ENCODE measurements at regions not wholly inside any gene's neighbourhood (a gene's known extent, or its start where the extent isn't known, plus 50 kb on each side); places are given as distances from the start of the nearest gene placed in this dataset.

DNA sequence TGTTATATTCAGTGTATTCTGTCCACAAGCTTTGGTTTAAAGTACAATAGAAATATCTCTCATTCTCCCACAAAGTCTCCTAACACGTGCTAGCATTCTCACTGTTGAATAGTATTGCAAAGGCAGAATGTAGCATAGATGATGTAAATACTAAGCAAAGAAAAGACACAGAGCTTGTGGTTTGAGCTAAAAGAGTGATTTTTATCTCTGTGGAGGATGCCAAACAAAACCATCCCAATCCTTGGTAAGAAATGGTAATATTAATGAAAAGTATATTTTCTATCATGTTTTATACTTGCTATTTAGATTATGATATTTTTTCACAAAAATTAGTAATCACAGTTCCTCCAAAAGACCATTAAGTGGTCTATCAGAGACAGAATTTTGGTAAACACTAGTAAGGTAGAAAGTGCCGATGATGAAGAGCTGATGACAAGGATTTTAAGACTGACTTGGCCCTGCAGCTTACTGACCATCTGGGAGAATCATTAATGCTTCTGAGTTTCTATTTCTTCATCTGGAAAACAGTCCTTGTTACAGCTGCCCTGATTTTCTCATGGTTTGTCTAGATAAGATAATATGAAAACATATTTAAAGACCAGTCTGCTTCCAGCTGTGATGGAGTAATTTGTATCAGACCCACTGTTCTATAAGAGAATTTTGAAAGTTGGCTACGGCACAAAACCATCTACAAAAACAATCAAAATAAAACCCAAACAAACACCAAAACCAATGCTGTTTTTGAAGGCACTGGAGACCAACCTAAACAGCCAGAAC is 510.2 kb downstream of the SPATA31D1 start:
- TF ChIP-seq, protein P1, sequence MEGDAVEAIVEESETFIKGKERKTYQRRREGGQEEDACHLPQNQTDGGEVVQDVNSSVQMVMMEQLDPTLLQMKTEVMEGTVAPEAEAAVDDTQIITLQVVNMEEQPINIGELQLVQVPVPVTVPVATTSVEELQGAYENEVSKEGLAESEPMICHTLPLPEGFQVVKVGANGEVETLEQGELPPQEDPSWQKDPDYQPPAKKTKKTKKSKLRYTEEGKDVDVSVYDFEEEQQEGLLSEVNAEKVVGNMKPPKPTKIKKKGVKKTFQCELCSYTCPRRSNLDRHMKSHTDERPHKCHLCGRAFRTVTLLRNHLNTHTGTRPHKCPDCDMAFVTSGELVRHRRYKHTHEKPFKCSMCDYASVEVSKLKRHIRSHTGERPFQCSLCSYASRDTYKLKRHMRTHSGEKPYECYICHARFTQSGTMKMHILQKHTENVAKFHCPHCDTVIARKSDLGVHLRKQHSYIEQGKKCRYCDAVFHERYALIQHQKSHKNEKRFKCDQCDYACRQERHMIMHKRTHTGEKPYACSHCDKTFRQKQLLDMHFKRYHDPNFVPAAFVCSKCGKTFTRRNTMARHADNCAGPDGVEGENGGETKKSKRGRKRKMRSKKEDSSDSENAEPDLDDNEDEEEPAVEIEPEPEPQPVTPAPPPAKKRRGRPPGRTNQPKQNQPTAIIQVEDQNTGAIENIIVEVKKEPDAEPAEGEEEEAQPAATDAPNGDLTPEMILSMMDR (IDR thresholded peaks at IDR 0.05), result no peak

DNA sequence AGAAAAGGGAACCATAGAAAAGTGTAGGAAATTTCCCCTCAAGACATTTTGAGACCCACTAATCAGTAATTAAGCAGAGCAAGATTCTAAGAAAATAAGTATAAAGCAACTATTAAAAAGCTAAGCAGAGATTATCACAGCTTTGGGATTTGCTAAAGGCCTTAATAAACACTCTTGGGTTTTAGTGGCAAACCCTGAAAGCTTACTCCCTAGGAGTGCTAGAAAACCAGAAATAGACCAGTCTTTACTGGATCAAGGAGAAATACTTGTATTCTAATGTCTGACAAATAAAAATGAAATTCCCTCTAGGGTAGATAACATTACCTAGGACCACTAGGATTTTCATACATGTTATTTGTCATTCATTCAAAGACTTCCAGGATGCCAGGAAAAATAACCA is 510.8 kb downstream of the SPATA31D1 start:
- TF ChIP-seq, protein P1 (IDR thresholded peaks at IDR 0.05), result no peak

DNA sequence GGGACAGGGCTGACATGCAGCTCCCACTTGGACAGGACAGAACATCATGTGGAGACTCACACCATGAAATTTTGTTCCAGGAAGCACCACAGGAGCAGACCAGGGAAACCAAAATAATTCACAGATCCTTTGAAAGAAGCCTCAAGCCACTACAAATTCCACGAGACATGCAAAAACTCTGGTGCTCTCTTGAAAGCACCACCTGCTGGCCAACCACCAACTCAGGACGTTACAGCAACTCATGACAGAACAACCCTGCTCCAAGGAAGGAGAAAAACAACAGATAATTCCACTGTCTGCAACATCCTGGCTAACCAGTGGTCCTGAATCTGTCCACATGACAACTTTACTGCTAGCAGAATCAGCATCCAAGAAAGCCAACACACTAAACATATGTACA is 516.0 kb downstream of the SPATA31D1 start:
- TF ChIP-seq, protein P1 (IDR thresholded peaks at IDR 0.05), result no peak

DNA sequence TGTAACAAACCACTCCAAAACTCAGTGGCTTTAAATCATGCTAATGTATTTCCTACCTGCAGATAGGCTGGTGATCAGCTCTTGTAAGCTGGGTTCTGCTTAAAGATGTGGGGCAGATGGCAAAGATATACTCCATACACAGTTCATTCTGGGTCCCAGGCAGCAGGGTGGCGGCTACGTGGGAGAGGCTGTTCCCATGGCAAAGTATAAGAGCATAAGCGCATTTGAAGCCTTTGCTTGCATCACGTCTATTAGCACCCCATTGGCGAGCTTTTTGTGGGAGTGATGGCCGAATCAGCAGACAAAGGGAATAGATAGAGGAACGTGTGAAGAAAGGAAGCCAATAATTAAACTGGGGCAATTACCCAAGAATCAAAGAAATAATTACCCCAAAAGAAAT is 523.1 kb downstream of the SPATA31D1 start:
- TF ChIP-seq, protein P1 (IDR thresholded peaks at IDR 0.05), result no peak

DNA sequence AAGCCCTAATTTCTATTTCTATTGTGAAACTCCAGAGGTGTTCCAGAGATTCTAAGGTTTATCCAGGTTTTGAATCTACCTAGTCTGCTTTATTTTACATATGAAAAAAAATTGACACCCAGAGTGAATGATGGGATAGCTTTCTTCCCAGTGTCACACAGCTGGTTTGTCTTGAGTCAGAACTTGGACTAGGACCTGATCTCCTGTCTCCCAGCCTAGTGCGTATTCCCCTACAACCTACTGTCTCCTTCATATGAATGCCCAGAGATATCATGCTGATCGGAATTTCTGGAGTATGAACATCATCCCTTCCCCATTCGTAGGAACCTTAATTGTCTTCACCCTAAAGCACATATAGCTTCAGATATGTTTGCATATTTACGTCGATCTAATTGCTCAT is 524.2 kb downstream of the SPATA31D1 start:
- TF ChIP-seq, protein P1 (IDR thresholded peaks at IDR 0.05), result no peak

DNA sequence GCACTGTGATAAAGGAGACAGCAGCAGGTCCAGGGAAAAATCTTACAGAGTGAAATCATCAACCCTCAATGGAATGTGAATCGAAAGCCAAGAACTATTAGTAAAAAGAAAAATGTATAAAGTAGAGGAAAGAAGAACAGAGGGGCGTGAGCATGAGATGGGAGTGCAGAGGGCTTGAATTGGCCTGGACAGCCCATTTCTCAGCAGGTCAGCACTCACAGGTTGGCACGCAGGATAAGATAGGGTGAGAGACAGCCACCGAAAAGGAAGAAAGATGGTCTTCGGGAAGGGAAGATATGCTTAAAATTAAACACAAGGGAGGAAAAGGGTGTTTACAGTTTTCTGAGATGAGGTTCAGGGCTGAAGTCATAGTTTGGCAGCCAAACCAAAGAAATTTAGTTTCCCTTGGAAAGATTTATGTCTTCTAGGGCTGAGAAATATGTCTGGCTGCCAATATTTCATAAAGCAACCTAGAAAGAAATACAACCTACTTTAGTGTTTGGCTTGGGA is 524.7 kb downstream of the SPATA31D1 start:
- TF ChIP-seq, protein P1 (IDR thresholded peaks at IDR 0.05), result no peak

DNA sequence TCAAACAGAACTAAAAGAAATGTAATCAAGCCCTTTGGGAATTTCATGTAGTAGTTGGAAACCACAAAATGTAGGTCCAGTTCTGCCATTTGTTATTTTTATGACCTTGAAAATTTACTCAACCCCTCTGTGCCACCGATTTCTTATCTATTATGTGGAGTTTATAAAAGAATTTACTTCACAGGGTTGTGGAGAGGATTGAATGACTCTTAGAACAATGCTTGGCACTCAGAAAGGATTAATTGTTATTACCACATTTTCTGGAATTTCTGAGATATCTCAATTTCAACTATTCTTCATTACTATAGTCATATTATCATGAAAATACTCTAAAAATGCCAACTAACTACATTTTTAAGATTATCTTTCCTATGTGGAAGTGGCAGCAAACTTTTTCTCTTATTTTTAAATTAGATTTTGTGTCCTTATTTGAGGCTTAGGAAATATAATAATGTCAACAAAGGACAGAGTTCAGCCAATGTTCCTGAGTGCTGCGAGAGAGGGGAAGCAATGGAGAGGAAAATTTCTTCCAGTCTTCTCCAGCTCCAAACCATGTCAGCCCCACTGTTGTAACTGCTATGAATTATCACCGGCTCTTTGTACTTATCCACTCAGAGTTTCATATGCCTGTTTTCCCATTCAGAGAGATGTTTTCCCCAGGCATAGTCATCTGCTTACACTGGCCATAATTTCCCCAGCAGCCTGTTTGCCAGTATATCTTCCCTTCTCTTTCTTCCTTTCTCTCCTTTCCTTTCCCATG is 525.6 kb downstream of the SPATA31D1 start:
- TF ChIP-seq, protein P1 (IDR thresholded peaks at IDR 0.05), result no peak
